HepG2 (cell line): ENCODE measurements at regions not wholly inside any gene's neighbourhood (a gene's known extent, or its start where the extent isn't known, plus 50 kb on each side); places are given as distances from the start of the nearest gene placed in this dataset.

Source experiments
- ATAC-seq: fragments of 200-7000 bp; cut with Tn5 transposase; 3 replicates; pipeline ENCODE4 v1.9.1; 2020; ENCODE audit warnings: mild to moderate bottlenecking, moderate library complexity
- BruUV-seq: library from RNA; stranded (reverse); fragments of 400-500 nt; replicated peaks from 2 replicates; lab custom pipeline; 2021; lab: Mats Ljungman, UMichigan
- CTCF ChIA-PET: fragments of 300-600 bp; formaldehyde crosslinking; extraction: SDS; loops from one replicate; lab custom pipeline; 2021; ENCODE audit warnings: low total read pairs, inconsistent platforms, low intra/inter-chr PET ratio; lab: Yijun Ruan, JAX
- POLR2A ChIA-PET: fragments of 350-600 bp; sonication (Branson Sonifier 250); formaldehyde crosslinking; loops from one replicate; lab custom pipeline; 2020; ENCODE audit warnings: antibody characterized with exemption, inconsistent platforms; lab: Yijun Ruan, JAX
- DNase-seq: peaks from one replicate; pipeline ENCODE4 v3.0.0-alpha.2; 2015; ENCODE audit warnings: low spot score
- FAIRE-seq: peaks from 3 replicates; lab custom pipeline; 2011; peaks lifted over from hg19 to GRCh38; lab: Jason Lieb, UNC
- H2AFZ ChIP-seq: one replicate; pipeline ENCODE4 v1.6.1; 2011; ENCODE audit warnings: low read length, inconsistent platforms
- H3K27ac ChIP-seq: fragments of 300-600 bp; 3 replicates; pipeline ENCODE4 v1.8.0; 2011; ENCODE audit warnings: mixed run types, mild to moderate bottlenecking, mixed read lengths, low read length, inconsistent platforms; ENCODE audit not compliant: insufficient read depth; ENCODE audit errors: extremely low read length
- H3K27me3 ChIP-seq, 2 experiments: fragments of 200-600 bp in 1 of 2; 2 replicates in 1 of 2; 3 replicates in 1 of 2; pipeline versions ENCODE4 v1.6.0 to v1.8.0; 2011; ENCODE audit warnings: low read length in 2 of 2, mild to moderate bottlenecking in 2 of 2, moderate library complexity in 2 of 2, inconsistent platforms in 1 of 2; ENCODE audit not compliant: insufficient read depth in 2 of 2, control insufficient read depth in 1 of 2
- H3K36me3 ChIP-seq, 2 experiments: fragments of 200-600 bp in 1 of 2; replicated peaks in 1 of 2; 2 replicates in 1 of 2; 3 replicates in 1 of 2; pipeline versions ENCODE4 v1.5.1 to v1.8.0; 2011; ENCODE audit warnings: low read length in 2 of 2, inconsistent platforms in 1 of 2; ENCODE audit not compliant: insufficient read depth in 2 of 2, control insufficient read depth in 1 of 2
- H3K4me1 ChIP-seq: 2 replicates; pipeline ENCODE4 v1.5.1; 2012; ENCODE audit warnings: low read length, inconsistent platforms; ENCODE audit not compliant: insufficient read depth
- H3K4me2 ChIP-seq: 2 replicates; pipeline ENCODE4 v1.6.0; 2011; ENCODE audit warnings: low read depth, low read length, inconsistent platforms
- H3K4me3 ChIP-seq, 3 experiments: fragments of 200-600 bp in 1 of 3; sonication (generic), shearing (Covaris generic) in 1 of 3; replicated peaks in 1 of 3; 2 replicates each; pipeline ENCODE4 v1.5.1; 2011 to 2016; ENCODE audit warnings: low read length in 3 of 3, inconsistent platforms in 2 of 3, low read depth in 2 of 3, mild to moderate bottlenecking in 2 of 3, control low read depth in 1 of 3, mixed read lengths in 1 of 3; ENCODE audit not compliant: insufficient read depth in 1 of 3
- H3K79me2 ChIP-seq: one replicate; pipeline ENCODE4 v1.6.1; 2011; ENCODE audit warnings: low read length, inconsistent platforms; ENCODE audit not compliant: insufficient read depth
- H3K9ac ChIP-seq: 2 replicates; pipeline ENCODE4 v1.6.0; 2011; ENCODE audit warnings: mild to moderate bottlenecking, low read depth, low read length, inconsistent platforms; ENCODE audit not compliant: insufficient read depth
- H3K9me3 ChIP-seq: 2 replicates; pipeline ENCODE4 v1.5.1; 2012; ENCODE audit warnings: mild to moderate bottlenecking, low read length
- H4K20me1 ChIP-seq: 2 replicates; pipeline ENCODE4 v1.6.0; 2011; ENCODE audit warnings: inconsistent platforms, mild to moderate bottlenecking, low read length, moderate library complexity; ENCODE audit not compliant: insufficient read depth
- CENPX ChIP-seq: sonication (generic); formaldehyde crosslinking; IDR thresholded peaks from 2 replicates; pipeline ENCODE4 v1.9.0; 2021; ENCODE audit warnings: mild to moderate bottlenecking, missing genetic modification reagents, moderate library complexity
- FOXO1 ChIP-seq: sonication (generic); formaldehyde crosslinking; IDR thresholded peaks from 2 replicates; pipeline ENCODE4 v1.4.0; 2020; ENCODE audit warnings: missing genetic modification reagents
- JUN ChIP-seq: sonication (generic); formaldehyde crosslinking; IDR thresholded peaks from 2 replicates; pipeline ENCODE4 v1.4.0; 2020; ENCODE audit warnings: mild to moderate bottlenecking, missing genetic modification reagents
- NCOA2 ChIP-seq: sonication (generic); formaldehyde crosslinking; IDR thresholded peaks from 2 replicates; pipeline ENCODE4 v1.8.0; 2022; ENCODE audit warnings: inconsistent platforms
- RFX5 ChIP-seq: IDR thresholded peaks from 2 replicates; pipeline ENCODE4 v1.6.1; 2011; ENCODE audit warnings: low read depth, low read length, improper control_type of control experiment
- SKIL ChIP-seq: sonication (generic); formaldehyde crosslinking; IDR thresholded peaks from 2 replicates; pipeline ENCODE4 v1.8.0; 2022; ENCODE audit warnings: missing genetic modification reagents, mild to moderate bottlenecking, moderate library complexity, borderline replicate concordance
- SP140L ChIP-seq: sonication (generic); formaldehyde crosslinking; IDR thresholded peaks from 2 replicates; pipeline ENCODE4 v1.4.0; 2020; ENCODE audit warnings: missing genetic modification reagents, borderline replicate concordance
- TRAFD1 ChIP-seq: sonication (generic); formaldehyde crosslinking; IDR thresholded peaks from 2 replicates; pipeline ENCODE4 v1.5.1; 2020; ENCODE audit warnings: missing genetic modification reagents, mild to moderate bottlenecking, borderline replicate concordance
- USF2 ChIP-seq, 2 experiments: sonication (generic) in 1 of 2; formaldehyde crosslinking in 1 of 2; IDR thresholded peaks; 2 replicates each; pipeline versions ENCODE4 v1.5.1 to v1.6.1; 2011 to 2020; ENCODE audit warnings: borderline replicate concordance in 1 of 2, low read depth in 1 of 2, low read length in 1 of 2, mild to moderate bottlenecking in 1 of 2, missing genetic modification reagents in 1 of 2, moderate library complexity in 1 of 2
- ZBTB20 ChIP-seq: sonication (generic); formaldehyde crosslinking; IDR thresholded peaks from 2 replicates; pipeline ENCODE4 v1.8.1; 2023; ENCODE audit warnings: missing genetic modification reagents, low read depth, mild to moderate bottlenecking, borderline replicate concordance
- ZKSCAN5 ChIP-seq: sonication (generic); formaldehyde crosslinking; IDR thresholded peaks from 2 replicates; pipeline ENCODE4 v1.5.1; 2020; ENCODE audit warnings: mild to moderate bottlenecking, missing genetic modification reagents
- ZNF33A ChIP-seq: sonication (generic); formaldehyde crosslinking; IDR thresholded peaks from 2 replicates; pipeline ENCODE4 v1.5.1; 2020; ENCODE audit warnings: missing genetic modification reagents, mild to moderate bottlenecking, moderate library complexity, borderline replicate concordance
- ZNF589 ChIP-seq: sonication (generic); formaldehyde crosslinking; conservative IDR thresholded peaks from 2 replicates; pipeline ENCODE4 v1.8.0; 2022; ENCODE audit warnings: mild to moderate bottlenecking, moderate library complexity, missing genetic modification reagents
- ZNF724P ChIP-seq: sonication (generic); formaldehyde crosslinking; IDR thresholded peaks from 2 replicates; pipeline ENCODE4 v1.8.0; 2022; ENCODE audit warnings: missing genetic modification reagents, borderline replicate concordance
- WGBS: methylation state at CpG from one replicate; pipeline ENCODE4 v1.1.6; 2017; ENCODE audit warnings: low lambda C conversion rate; 5-methylcytosine and 5-hydroxymethylcytosine counted together
- in situ Hi-C: cut with HindIII; loops from 2 replicates; pipeline ENCODE4 v1.10.0; 2017; ENCODE audit warnings: low pct_unique_long_range_greater_than_20kb; ENCODE audit not compliant: extremely low pct_ligation_motif_present
- intact Hi-C: fragments of 100-400 bp; cut with micrococcal nuclease; formaldehyde crosslinking; loops from one replicate; pipeline ENCODE4 v1.10.0; 2022; ENCODE audit not compliant: unreplicated experiment
- TF ChIP-seq, protein P1 (sequence below): sonication (generic); formaldehyde crosslinking; IDR thresholded peaks from 2 replicates; pipeline ENCODE4 v1.4.0; 2020; ENCODE audit warnings: missing genetic modification reagents
- TF ChIP-seq, protein P2 (sequence below): sonication (generic); formaldehyde crosslinking; IDR thresholded peaks from 2 replicates; pipeline ENCODE4 v1.5.0; 2020; ENCODE audit warnings: mild to moderate bottlenecking, low read depth, missing genetic modification reagents, borderline replicate concordance
- TF ChIP-seq, protein P3 (sequence below): sonication (generic); formaldehyde crosslinking; IDR thresholded peaks from 2 replicates; pipeline ENCODE4 v1.4.0; 2020; ENCODE audit warnings: mild to moderate bottlenecking, low read depth, missing genetic modification reagents

DNA sequence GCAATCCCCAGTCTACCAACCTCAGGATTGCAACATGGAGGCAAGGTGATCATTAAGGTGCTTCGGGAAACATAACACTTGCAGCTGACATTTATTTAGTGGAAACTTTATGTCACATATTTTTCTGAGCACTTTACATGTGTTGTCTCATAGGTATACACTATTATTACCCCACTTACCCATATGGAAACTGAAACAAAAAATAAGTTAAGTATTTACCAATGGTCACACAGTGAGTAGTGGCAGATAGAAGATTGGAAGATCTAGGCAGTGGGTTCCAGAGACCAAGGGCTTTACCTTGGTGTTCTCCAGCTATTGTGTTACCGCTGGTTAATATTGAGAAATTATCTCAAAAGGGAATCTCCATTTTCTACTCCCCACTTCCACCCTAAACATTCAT, 1279.1 kb upstream of the SORCS1 start:
- H4K20me1 ChIP-seq = no peaks in the 10 kb centered on the region
- in situ Hi-C loops (no loop called here), intact Hi-C loops (no loop called here)
- no peaks in the 10 kb centered on the region for H3K27me3 ChIP-seq
- peaks cover 67% of the 10 kb centered on the region for H3K9me3 ChIP-seq
- H3K27ac ChIP-seq = no peak overlapping the region
- no peaks in the 10 kb centered on the region for H3K4me1 ChIP-seq
- no peak overlapping the region for H3K9ac ChIP-seq
- H3K4me3 ChIP-seq = no peak overlapping the region
- CTCF ChIA-PET = no interaction called here
- no peaks in the 10 kb centered on the region for H3K36me3 ChIP-seq
- FAIRE-seq = no peak
- 8% methylated on average over 2 of the region's 2 CpGs for WGBS
- TF ChIP-seq ZBTB20 (no peak), SP140L (no peak), ZNF33A (CRISPR knock-in tag) (no peak), ZNF724P (no peak), ZKSCAN5 (no peak), RFX5 (no peak), FOXO1 (CRISPR knock-in tag) (no peak), TRAFD1 (CRISPR knock-in tag) (no peak), SKIL (CRISPR knock-in tag) (no peak), NCOA2 (CRISPR knock-in tag) (no peak), USF2 (IDR thresholded peaks at IDR 0.05; ENCODE audit: low read depth, low read length) (no peak), USF2 (CRISPR knock-in tag; IDR thresholded peaks at IDR 0.05; ENCODE audit: borderline replicate concordance) (no peak), ZNF589 (no peak), JUN (CRISPR knock-in tag) (no peak), CENPX (no peak)
- TF ChIP-seq, protein P1, sequence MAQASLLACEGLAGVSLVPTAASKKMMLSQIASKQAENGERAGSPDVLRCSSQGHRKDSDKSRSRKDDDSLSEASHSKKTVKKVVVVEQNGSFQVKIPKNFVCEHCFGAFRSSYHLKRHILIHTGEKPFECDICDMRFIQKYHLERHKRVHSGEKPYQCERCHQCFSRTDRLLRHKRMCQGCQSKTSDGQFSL (CRISPR knock-in tag) = no peak
- TF ChIP-seq, protein P2, sequence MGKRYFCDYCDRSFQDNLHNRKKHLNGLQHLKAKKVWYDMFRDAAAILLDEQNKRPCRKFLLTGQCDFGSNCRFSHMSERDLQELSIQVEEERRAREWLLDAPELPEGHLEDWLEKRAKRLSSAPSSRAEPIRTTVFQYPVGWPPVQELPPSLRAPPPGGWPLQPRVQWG (CRISPR knock-in tag) = no peak
- TF ChIP-seq, protein P3, sequence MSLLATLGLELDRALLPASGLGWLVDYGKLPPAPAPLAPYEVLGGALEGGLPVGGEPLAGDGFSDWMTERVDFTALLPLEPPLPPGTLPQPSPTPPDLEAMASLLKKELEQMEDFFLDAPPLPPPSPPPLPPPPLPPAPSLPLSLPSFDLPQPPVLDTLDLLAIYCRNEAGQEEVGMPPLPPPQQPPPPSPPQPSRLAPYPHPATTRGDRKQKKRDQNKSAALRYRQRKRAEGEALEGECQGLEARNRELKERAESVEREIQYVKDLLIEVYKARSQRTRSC (CRISPR knock-in tag) = no peak
- H3K4me2 ChIP-seq = no peak overlapping the region
- no peak for ATAC-seq
- DNase-seq = no peak
- BruUV-seq = no TSS peak
- no peak overlapping the region for H2AFZ ChIP-seq
- POLR2A ChIA-PET = no interaction called here
- H3K79me2 ChIP-seq = no peaks in the 10 kb centered on the region
